ENCODE measurements at regions not wholly inside any gene's neighbourhood (a gene's known extent, or its start where the extent isn't known, plus 50 kb on each side); places are given as distances from the start of the nearest gene placed in this dataset.
"Not testable (repeated sequence)": the region's sequence is repeated elsewhere in the genome, so short reads cannot be mapped to it uniquely, and the experiment has no call there.

GRCh38 chr15:101953993-101954392 is 142.0 kb downstream of the OR4F15 start:
- ATAC-seq; H3K36me3 ChIP-seq; H3K4me3 ChIP-seq; intact Hi-C loops (cut with DNase I); H3K27me3 ChIP-seq; H3K27ac ChIP-seq; H3K4me1 ChIP-seq; H3K9me3 ChIP-seq; DNase-seq: not testable (repeated sequence)
- WGBS (ENCODE audit: insufficient coverage, low coverage, low lambda C conversion rate, missing lambda C conversion rate) = no CpG with 5 or more reads among the region's 7 CpGs

GRCh38 chr15:101955840-101956239 is 143.8 kb downstream of the OR4F15 start:
- H3K9me3 ChIP-seq; intact Hi-C loops (cut with DNase I); H3K36me3 ChIP-seq; ATAC-seq; H3K27ac ChIP-seq; H3K4me1 ChIP-seq; H3K4me3 ChIP-seq; DNase-seq; H3K27me3 ChIP-seq: not testable (repeated sequence)
- no CpG with 5 or more reads among the region's 8 CpGs for WGBS (ENCODE audit: insufficient coverage, low coverage, low lambda C conversion rate, missing lambda C conversion rate)

- H3K9me3 ChIP-seq; H3K36me3 ChIP-seq; ATAC-seq; H3K27me3 ChIP-seq; H3K4me1 ChIP-seq; H3K4me3 ChIP-seq; intact Hi-C loops (cut with DNase I); H3K27ac ChIP-seq: not testable (repeated sequence)
- 84% methylated on average over 2 of the region's 4 CpGs for WGBS (ENCODE audit: insufficient coverage, low coverage, low lambda C conversion rate, missing lambda C conversion rate)
- DNase-seq = peak; percentile 30 to 45 (median 44)
Measured at GRCh38 chr15:101958656-101959055, 146.7 kb downstream of the OR4F15 start.

- peak overlapping the region in 1 of 3 donors; percentile 26 for H3K4me3 ChIP-seq
- H3K9me3 ChIP-seq; DNase-seq; ATAC-seq; H3K27ac ChIP-seq; H3K36me3 ChIP-seq; H3K4me1 ChIP-seq; intact Hi-C loops (cut with DNase I); H3K27me3 ChIP-seq: not testable (repeated sequence)
- no CpG with 5 or more reads among the region's 48 CpGs for WGBS (ENCODE audit: insufficient coverage, low coverage, low lambda C conversion rate, missing lambda C conversion rate)
Measured at GRCh38 chr15:101961263-101961662, 149.3 kb downstream of the OR4F15 start.

GRCh38 chr15:101961765-101962164 is 149.8 kb downstream of the OR4F15 start:
- not testable (repeated sequence) for DNase-seq
- no CpG with 5 or more reads among the region's 41 CpGs for WGBS (ENCODE audit: insufficient coverage, low coverage, low lambda C conversion rate, missing lambda C conversion rate)

GRCh38 chr15:101963687-101964086 is 151.7 kb downstream of the OR4F15 start:
- H3K4me1 ChIP-seq; H3K9me3 ChIP-seq; ATAC-seq; H3K4me3 ChIP-seq; DNase-seq; H3K27me3 ChIP-seq; H3K27ac ChIP-seq; intact Hi-C loops (cut with DNase I); H3K36me3 ChIP-seq: not testable (repeated sequence)
- WGBS (ENCODE audit: insufficient coverage, low coverage, low lambda C conversion rate, missing lambda C conversion rate) = 98% methylated on average over 8 of the region's 8 CpGs

More at GRCh38 chr15:101961765-101962164, 149.8 kb downstream of the OR4F15 start:
- H3K27ac ChIP-seq; H3K27me3 ChIP-seq; intact Hi-C loops (cut with DNase I); H3K36me3 ChIP-seq; H3K9me3 ChIP-seq; ATAC-seq; H3K4me1 ChIP-seq: not testable (repeated sequence)
- peak overlapping the region in 1 of 3 donors; percentile 28 for H3K4me3 ChIP-seq

- intact Hi-C loops (cut with DNase I); H3K36me3 ChIP-seq; H3K4me1 ChIP-seq; ATAC-seq; H3K27ac ChIP-seq; H3K9me3 ChIP-seq; H3K4me3 ChIP-seq; H3K27me3 ChIP-seq: not testable (repeated sequence)
- DNase-seq = peak in 1 of 3 donors; percentile 16
- WGBS (ENCODE audit: insufficient coverage, low coverage, low lambda C conversion rate, missing lambda C conversion rate) = 90% methylated on average over 2 of the region's 2 CpGs
Measured at GRCh38 chr15:101965353-101965752, 153.4 kb downstream of the OR4F15 start.

- ATAC-seq; intact Hi-C loops (cut with DNase I); H3K27ac ChIP-seq; H3K4me1 ChIP-seq; H3K27me3 ChIP-seq; H3K36me3 ChIP-seq; H3K4me3 ChIP-seq; H3K9me3 ChIP-seq: not testable (repeated sequence)
- DNase-seq = peak; percentile 31 to 59 (median 46)
- 91% methylated on average over 7 of the region's 8 CpGs for WGBS (ENCODE audit: insufficient coverage, low coverage, low lambda C conversion rate, missing lambda C conversion rate)
Measured at GRCh38 chr15:101965860-101966259, 153.9 kb downstream of the OR4F15 start.

GRCh38 chr15:101967364-101967763 is 155.4 kb downstream of the OR4F15 start:
- H3K4me3 ChIP-seq; intact Hi-C loops (cut with DNase I); H3K9me3 ChIP-seq; H3K27ac ChIP-seq; H3K36me3 ChIP-seq; ATAC-seq; H3K4me1 ChIP-seq; H3K27me3 ChIP-seq: not testable (repeated sequence)
- 80% methylated on average over 3 of the region's 5 CpGs for WGBS (ENCODE audit: insufficient coverage, low coverage, low lambda C conversion rate, missing lambda C conversion rate)
- peak; percentile 17 to 49 (median 43) for DNase-seq

- not testable (repeated sequence) for H3K36me3 ChIP-seq, DNase-seq
Measured at GRCh38 chr15:101970605-101971004, 158.6 kb downstream of the OR4F15 start.

GRCh38 chr15:101977281-101977680 is 165.3 kb downstream of the OR4F15 start:
- H3K27ac ChIP-seq; H3K4me3 ChIP-seq; H3K27me3 ChIP-seq; H3K36me3 ChIP-seq; H3K4me1 ChIP-seq; H3K9me3 ChIP-seq; ATAC-seq; intact Hi-C loops (cut with DNase I): not testable (repeated sequence)
- peak in 1 of 3 donors; percentile 15 for DNase-seq
- WGBS (ENCODE audit: insufficient coverage, low coverage, low lambda C conversion rate, missing lambda C conversion rate) = no CpG with 5 or more reads among the region's 8 CpGs

More at GRCh38 chr15:101970605-101971004, 158.6 kb downstream of the OR4F15 start:
- H3K4me1 ChIP-seq; ATAC-seq; H3K27me3 ChIP-seq; intact Hi-C loops (cut with DNase I); H3K9me3 ChIP-seq; H3K27ac ChIP-seq; H3K4me3 ChIP-seq: not testable (repeated sequence)
- 75% methylated on average over 3 of the region's 6 CpGs for WGBS (ENCODE audit: insufficient coverage, low coverage, low lambda C conversion rate, missing lambda C conversion rate)

GRCh38 chr15:101980206-101980910 is 168.4 kb downstream of the OR4F15 start:
- H3K9me3 ChIP-seq; H3K27ac ChIP-seq; H3K27me3 ChIP-seq; intact Hi-C loops (cut with DNase I); H3K36me3 ChIP-seq; H3K4me1 ChIP-seq; H3K4me3 ChIP-seq: not testable (repeated sequence)
- WGBS (ENCODE audit: insufficient coverage, low coverage, low lambda C conversion rate, missing lambda C conversion rate) = no CpG with 5 or more reads among the region's 53 CpGs
- DNase-seq (peak; percentile 12 to 67 (median 38)), ATAC-seq (peak; percentile 41 to 73 (median 56))

All from right lobe of liver (tissue), 6 donors.